HepG2 (cell line): ENCODE measurements at regions not wholly inside any gene's neighbourhood (a gene's known extent, or its start where the extent isn't known, plus 50 kb on each side); places are given as distances from the start of the nearest gene placed in this dataset.

Source experiments
- CHD2 ChIP-seq: IDR thresholded peaks from 2 replicates; pipeline ENCODE4 v1.6.1; 2011; ENCODE audit warnings: low read depth, low read length, improper control_type of control experiment
- EZH2 ChIP-seq: conservative IDR thresholded peaks from 2 replicates; pipeline ENCODE4 v1.6.1; 2012; ENCODE audit warnings: mild to moderate bottlenecking, low read depth, low read length, moderate library complexity
- GLI4 ChIP-seq: sonication (generic); formaldehyde crosslinking; IDR thresholded peaks from 2 replicates; pipeline ENCODE4 v1.5.1; 2020; ENCODE audit warnings: missing genetic modification reagents, mild to moderate bottlenecking, moderate library complexity, borderline replicate concordance
- HDAC2 ChIP-seq: sonication (generic); formaldehyde crosslinking; IDR thresholded peaks from 2 replicates; pipeline ENCODE4 v1.4.0; 2020; ENCODE audit warnings: missing genetic modification reagents
- POLR2AphosphoS2 ChIP-seq: IDR thresholded peaks from 2 replicates; pipeline ENCODE4 v1.6.1; 2011; ENCODE audit warnings: low read depth, low read length, improper control_type of control experiment
- YY1 ChIP-seq: IDR thresholded peaks from 2 replicates; pipeline ENCODE4 v1.6.1; 2011; ENCODE audit warnings: low read length, low read depth, moderate library complexity, mild to moderate bottlenecking; ENCODE audit not compliant: insufficient read depth, insufficient replicate concordance
- ZNF431 ChIP-seq: sonication (generic); formaldehyde crosslinking; IDR thresholded peaks from 2 replicates; pipeline ENCODE4 v1.9.0; 2022; ENCODE audit warnings: missing genetic modification reagents, low read depth, mild to moderate bottlenecking, borderline replicate concordance
- ZNF530 ChIP-seq: sonication (generic); formaldehyde crosslinking; IDR thresholded peaks from 2 replicates; pipeline ENCODE4 v1.5.0; 2020; ENCODE audit warnings: low read depth, mild to moderate bottlenecking, missing genetic modification reagents
- TF ChIP-seq, protein P1 (sequence below): IDR thresholded peaks from 2 replicates; pipeline ENCODE4 v1.6.1; 2016; ENCODE audit warnings: low read depth, borderline replicate concordance

DNA sequence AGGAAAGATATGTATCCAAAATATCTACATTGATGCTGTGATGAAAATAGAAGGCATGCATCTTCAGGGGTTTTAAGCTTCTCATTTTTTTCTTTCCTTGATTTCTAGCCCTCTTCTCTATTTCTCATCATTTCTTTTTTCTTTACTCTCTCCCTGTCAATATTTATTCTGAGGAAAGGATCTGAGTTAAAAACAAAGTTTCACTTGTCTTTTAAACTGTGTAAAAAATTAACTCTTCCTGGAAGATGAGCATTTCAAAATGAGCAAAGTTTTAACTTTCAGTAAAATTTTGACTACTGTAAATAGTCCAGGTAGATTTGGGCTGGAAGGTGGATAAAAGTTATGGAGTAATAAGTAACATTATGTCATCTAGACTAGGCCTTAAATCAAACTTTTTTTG, 500.2 kb upstream of the GBE1 start:
- TF ChIP-seq ZNF431 (CRISPR knock-in tag) = no peak
- TF ChIP-seq POLR2AphosphoS2 = no peak
- no peak for TF ChIP-seq GLI4
- no peak for TF ChIP-seq HDAC2 (CRISPR knock-in tag)
- TF ChIP-seq, protein P1, sequence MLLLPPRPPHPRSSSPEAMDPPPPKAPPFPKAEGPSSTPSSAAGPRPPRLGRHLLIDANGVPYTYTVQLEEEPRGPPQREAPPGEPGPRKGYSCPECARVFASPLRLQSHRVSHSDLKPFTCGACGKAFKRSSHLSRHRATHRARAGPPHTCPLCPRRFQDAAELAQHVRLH = no peak
- no peak for TF ChIP-seq YY1
- no peak for TF ChIP-seq EZH2
- TF ChIP-seq CHD2 = no peak
- TF ChIP-seq ZNF530 = no peak
